HFF-Myc (cell line): ENCODE measurements at regions not wholly inside any gene's neighbourhood (a gene's known extent, or its start where the extent isn't known, plus 50 kb on each side); places are given as distances from the start of the nearest gene placed in this dataset.

Experiments used
- DNase-seq: peaks from one replicate; pipeline ENCODE4 v3.0.0-alpha.2; 2011; ENCODE audit warnings: low read depth; ENCODE audit errors: extremely low read depth
- H3K4me3 ChIP-seq: replicated peaks from 2 replicates; pipeline ENCODE4 v1.5.1; 2011; ENCODE audit warnings: low read depth, mild to moderate bottlenecking, control low read depth, low read length
- CTCF ChIP-seq: IDR thresholded peaks from 2 replicates; pipeline ENCODE4 v1.5.1; 2012; ENCODE audit warnings: mild to moderate bottlenecking, low read depth, low read length, control low read depth; ENCODE audit errors: missing control alignments

DNA sequence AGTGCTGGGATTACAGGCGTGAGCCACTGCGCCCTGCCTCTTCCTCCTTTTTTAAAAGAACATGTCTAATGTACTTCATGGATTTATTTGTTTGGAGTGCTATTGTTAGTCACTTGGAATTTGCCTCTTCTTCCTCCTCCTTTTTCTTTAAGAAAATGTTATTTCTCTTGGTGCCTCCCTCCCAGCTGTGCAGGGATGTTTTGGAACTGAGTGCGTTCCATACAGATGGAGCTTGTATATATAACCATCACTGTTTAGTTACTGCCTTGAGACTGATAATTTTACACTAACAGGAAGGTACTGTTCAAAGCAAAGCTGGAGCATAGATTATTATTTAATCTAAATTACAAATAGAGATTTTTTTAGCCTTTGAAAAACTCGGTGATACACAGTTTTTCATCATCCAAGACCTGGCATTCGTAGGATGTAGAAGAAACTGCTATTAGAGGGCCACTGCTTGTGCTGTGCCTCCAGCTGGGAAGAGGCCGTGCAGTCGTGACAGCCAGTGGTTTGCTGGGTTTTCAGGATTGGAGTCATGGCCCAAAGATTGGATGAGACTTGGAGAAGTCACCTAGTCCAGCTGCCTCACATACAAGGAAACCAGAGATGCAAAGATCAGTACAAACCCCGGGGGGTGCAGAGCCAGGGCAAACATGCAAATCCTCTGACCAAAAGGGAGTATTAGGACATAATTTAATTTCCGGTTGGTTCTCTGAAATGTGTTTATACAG, 123.1 kb downstream of the PLEKHG1 start:
- no peak for DNase-seq
- TF ChIP-seq CTCF, result no peak
- no peak overlapping the region for H3K4me3 ChIP-seq

- no peak overlapping the region for H3K4me3 ChIP-seq
- TF ChIP-seq CTCF, result no peak
- no peak for DNase-seq
Observed at GRCh38 chr6:150723345-150723658, 123.6 kb downstream of the PLEKHG1 start.

DNA sequence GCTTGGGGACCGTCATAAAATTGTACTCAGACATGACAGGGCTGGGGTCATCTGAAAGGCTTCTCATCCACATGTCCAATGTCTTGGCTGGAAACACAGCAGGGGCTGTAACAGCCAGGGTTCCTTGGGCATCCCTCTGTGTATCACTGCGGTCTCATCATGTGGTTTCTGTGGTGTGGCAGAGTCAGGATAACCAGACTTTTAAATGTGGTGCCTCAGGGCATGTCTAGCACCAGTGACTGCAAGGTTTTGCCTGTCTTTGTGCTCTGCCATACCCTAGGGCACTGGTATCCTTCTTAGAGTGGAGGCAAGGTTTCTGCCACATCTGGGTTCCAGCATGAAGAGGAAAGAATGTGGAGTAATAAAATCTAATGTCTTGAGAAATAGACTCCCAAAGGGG, 124.2 kb downstream of the PLEKHG1 start:
- no peak for TF ChIP-seq CTCF
- DNase-seq, result peak; percentile 66
- H3K4me3 ChIP-seq, result no peak overlapping the region

DNA sequence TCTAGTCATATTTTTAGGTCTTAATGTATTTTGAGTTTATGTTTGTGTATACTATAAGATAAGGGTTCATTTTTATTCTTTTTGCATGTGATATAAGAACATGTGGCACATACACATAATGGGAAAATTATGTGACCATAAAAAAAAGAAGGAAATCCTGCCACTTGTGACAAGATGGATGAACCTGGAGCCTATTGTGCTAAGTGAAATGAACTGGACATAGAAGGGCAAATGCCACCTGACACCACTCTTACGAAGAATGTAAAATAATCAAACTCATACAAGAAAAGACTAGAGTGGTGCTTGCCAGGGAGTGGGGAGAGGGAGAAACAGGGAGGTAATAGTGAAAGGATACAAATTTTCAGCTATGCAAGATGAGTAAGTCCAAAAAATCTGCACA, 126.1 kb downstream of the PLEKHG1 start:
- DNase-seq, result no peak
- no peak overlapping the region for H3K4me3 ChIP-seq
- no peak for TF ChIP-seq CTCF

DNA sequence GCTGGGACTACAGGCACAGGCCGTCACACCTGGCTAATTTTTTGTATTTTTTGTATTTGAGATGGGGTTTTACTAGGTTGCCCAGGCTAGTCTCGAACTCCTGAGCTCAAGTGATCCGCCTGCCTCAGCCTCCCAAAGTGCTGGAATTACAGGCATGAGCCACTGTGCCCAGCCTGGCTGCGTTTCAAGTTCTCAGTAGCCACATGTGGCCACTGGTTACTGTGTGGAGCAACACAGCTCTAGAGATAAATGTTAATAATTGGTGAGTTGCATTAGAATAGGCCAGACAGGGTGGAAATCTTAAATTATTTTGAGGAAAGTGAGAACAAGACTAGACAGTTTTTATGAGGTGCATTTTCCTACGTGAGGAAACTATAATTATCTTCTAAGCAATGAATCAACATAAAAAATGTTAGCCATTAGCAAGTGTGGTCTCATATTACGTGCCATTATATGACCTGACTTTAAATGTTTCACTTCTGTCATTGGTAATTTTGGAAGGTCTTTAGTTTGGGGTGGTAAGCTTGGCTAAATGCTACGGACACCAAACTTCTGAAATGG, 129.6 kb downstream of the PLEKHG1 start:
- DNase-seq, result no peak
- no peak for TF ChIP-seq CTCF
- no peak overlapping the region for H3K4me3 ChIP-seq

GRCh38 chr6:150730801-150731457, 131.2 kb downstream of the PLEKHG1 start:
- no peak for DNase-seq
- no peak for TF ChIP-seq CTCF
- no peak overlapping the region for H3K4me3 ChIP-seq
